Muscle layer of duodenum (tissue), 2 donors: ENCODE measurements at regions not wholly inside any gene's neighbourhood (a gene's known extent, or its start where the extent isn't known, plus 50 kb on each side); places are given as distances from the start of the nearest gene placed in this dataset.
"Not testable (repeated sequence)": the region's sequence is repeated elsewhere in the genome, so short reads cannot be mapped to it uniquely, and the experiment has no call there.

Experiments
- H3K27ac ChIP-seq: one replicate; pipeline ENCODE4 v1.7.0; 2013; ENCODE audit warnings: mild to moderate bottlenecking, low read length
- H3K27me3 ChIP-seq: one replicate; pipeline ENCODE4 v1.7.0; 2013; ENCODE audit warnings: low read depth, mild to moderate bottlenecking, control low read depth, low read length
- H3K36me3 ChIP-seq, 2 donors: one replicate each; pipeline ENCODE4 v1.7.0; 2013; ENCODE audit warnings: low read length in 2 of 2, control low read depth in 1 of 2, mild to moderate bottlenecking in 1 of 2; ENCODE audit not compliant: insufficient read depth in 2 of 2, control insufficient read depth in 1 of 2
- H3K4me1 ChIP-seq, 2 donors: one replicate each; pipeline ENCODE4 v1.7.0; 2013; ENCODE audit warnings: low read length in 2 of 2, mild to moderate bottlenecking in 2 of 2, control low read depth in 1 of 2, moderate library complexity in 1 of 2; ENCODE audit not compliant: insufficient read depth in 2 of 2, control insufficient read depth in 1 of 2
- H3K4me3 ChIP-seq, 2 donors: one replicate each; pipeline ENCODE4 v1.7.0; 2013; ENCODE audit warnings: low read length in 2 of 2, low read depth in 1 of 2, mild to moderate bottlenecking in 1 of 2
- H3K9me3 ChIP-seq, 2 donors: one replicate each; pipeline ENCODE4 v1.7.0; 2013; ENCODE audit warnings: low read length in 2 of 2, control low read depth in 1 of 2, mild to moderate bottlenecking in 1 of 2; ENCODE audit not compliant: control insufficient read depth in 1 of 2
- donor health status: healthy.

GRCh38 chr18:25470756-25471524 is 119.0 kb upstream of the ZNF521 start:
- H3K4me3 ChIP-seq = not testable (repeated sequence)

GRCh38 chr18:25470062-25470461 is 118.1 kb upstream of the ZNF521 start:
- H3K27me3 ChIP-seq = no peaks in the 10 kb centered on the region
- H3K4me1 ChIP-seq = peaks cover 0 to 13% of the 10 kb centered on the region in 2 donors
- H3K27ac ChIP-seq = no peak overlapping the region
- no peak overlapping the region for H3K4me3 ChIP-seq
- no peaks in the 10 kb centered on the region for H3K36me3 ChIP-seq
- no peaks in the 10 kb centered on the region for H3K9me3 ChIP-seq

More at GRCh38 chr18:25470756-25471524, 119.0 kb upstream of the ZNF521 start:
- not testable (repeated sequence) for H3K36me3 ChIP-seq, H3K27me3 ChIP-seq, H3K27ac ChIP-seq, H3K9me3 ChIP-seq
- H3K4me1 ChIP-seq = peaks cover 0 to 13% of the 10 kb centered on the region in 2 donors

DNA sequence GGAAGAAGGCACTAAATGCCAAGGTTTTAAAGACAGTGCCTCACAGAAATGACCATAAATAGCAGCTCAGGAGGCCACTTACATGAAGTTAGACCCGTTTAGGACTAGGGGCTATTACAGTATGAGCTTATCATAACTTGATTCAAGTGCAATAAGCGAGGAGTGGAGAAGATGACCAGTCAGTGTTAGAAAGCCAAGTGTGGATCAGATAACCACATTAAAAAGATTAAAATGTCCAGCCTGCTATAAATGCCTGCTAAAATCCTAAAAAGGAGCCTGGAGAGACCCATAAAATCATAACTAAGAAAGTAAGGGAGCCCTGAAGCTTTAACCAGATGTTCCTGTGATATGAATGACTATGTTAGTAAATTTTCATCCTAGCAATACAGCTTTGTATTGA is 117.5 kb upstream of the ZNF521 start:
- H3K4me3 ChIP-seq = no peak overlapping the region
- peaks cover 0 to 13% of the 10 kb centered on the region in 2 donors for H3K4me1 ChIP-seq
- no peaks in the 10 kb centered on the region for H3K27me3 ChIP-seq
- H3K27ac ChIP-seq = no peak overlapping the region
- H3K9me3 ChIP-seq = no peaks in the 10 kb centered on the region
- no peaks in the 10 kb centered on the region for H3K36me3 ChIP-seq

DNA sequence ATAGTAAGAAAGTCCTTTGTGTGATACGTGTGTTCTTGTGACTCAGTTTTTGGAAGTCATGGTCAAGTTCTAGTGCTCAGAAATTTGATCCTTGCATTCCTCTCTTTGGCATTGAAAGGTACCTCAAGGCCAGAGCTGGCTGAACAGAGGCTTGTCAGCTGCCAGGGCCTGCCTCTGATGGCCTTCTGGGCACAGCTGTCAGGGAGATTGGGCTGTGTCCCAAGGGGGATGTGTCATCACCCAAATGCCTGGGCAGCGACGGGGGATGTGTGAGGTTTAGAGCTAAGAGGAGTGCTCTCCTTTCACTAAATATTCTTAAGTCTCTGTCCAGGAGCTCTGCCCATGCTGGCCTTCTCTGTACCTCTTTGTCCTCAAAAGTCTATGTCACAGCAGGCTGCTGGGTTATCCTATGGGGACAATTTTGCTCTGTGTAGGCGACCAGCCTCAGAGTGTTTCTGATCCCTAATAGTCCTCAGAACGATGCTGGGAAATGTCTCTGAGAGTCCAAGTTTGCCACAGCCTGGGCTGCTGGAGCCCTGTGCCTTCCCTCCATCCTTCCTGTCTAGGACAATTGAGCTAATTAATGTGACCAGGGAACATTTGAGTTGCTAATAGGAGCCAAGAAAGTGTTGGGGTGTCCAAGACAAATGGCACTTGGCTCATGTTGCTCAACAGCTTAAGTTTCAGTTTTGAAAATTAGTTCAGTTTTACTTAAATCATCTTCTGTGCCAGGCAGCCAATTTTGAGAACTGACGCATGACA is 115.4 kb upstream of the ZNF521 start:
- H3K9me3 ChIP-seq = no peaks in the 10 kb centered on the region
- no peak overlapping the region for H3K4me3 ChIP-seq
- H3K27ac ChIP-seq = no peak overlapping the region
- no peaks in the 10 kb centered on the region for H3K36me3 ChIP-seq
- H3K27me3 ChIP-seq = no peaks in the 10 kb centered on the region
- H3K4me1 ChIP-seq = peaks cover 0 to 13% of the 10 kb centered on the region in 2 donors

DNA sequence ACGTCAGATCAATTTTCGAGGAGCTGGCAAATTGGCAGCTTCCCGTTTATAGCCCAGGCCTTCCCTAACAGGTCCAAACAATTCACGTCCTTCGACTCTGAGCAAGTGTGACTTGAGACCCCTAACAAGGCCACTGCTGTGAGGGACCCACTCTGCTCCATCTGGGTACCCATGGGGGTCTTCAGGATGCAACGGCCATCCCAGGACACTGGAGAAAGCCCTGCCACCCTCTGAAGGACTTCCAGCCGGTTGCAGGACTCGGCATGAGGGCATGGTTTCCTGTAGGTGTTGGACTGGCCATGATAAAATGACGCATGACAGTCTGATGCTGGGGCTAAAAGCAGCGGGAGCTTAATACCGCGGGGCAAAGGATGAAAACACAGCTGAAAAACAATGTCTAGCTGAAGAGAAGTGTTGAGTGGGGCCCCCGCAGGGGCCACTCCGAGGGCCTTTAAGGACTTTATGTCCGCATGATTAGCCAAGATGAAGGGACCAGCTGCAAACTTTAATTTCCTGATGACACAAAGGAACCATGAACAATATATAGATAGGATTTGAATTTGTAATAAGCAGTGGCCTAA is 113.3 kb upstream of the ZNF521 start:
- H3K27me3 ChIP-seq = no peaks in the 10 kb centered on the region
- no peak overlapping the region for H3K27ac ChIP-seq
- H3K4me1 ChIP-seq = peaks cover 0 to 13% of the 10 kb centered on the region in 2 donors
- no peak overlapping the region for H3K4me3 ChIP-seq
- H3K36me3 ChIP-seq = no peaks in the 10 kb centered on the region
- no peaks in the 10 kb centered on the region for H3K9me3 ChIP-seq

DNA sequence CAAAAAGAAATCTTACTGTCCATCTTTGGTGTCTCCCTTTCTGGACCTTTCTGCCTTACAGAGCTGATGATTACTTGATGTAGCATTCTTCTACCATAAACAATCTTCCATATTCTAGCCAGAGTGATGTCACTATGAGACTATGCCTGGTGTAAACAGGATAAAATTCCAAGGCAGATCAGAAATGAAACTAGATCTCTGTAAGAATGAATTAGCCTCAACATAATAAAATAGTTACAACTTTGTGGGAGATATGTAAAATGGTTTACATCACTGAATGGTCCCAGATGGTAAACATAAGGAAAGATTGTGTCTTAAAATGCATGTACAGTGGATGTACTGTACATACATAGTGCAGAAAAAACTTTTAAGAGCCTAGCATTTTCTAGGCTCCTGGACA is 112.3 kb upstream of the ZNF521 start:
- H3K36me3 ChIP-seq = no peaks in the 10 kb centered on the region
- H3K4me1 ChIP-seq = peaks cover 0 to 13% of the 10 kb centered on the region in 2 donors
- no peaks in the 10 kb centered on the region for H3K27me3 ChIP-seq
- no peaks in the 10 kb centered on the region for H3K9me3 ChIP-seq
- no peak overlapping the region for H3K27ac ChIP-seq
- H3K4me3 ChIP-seq = no peak overlapping the region

- no peaks in the 10 kb centered on the region for H3K36me3 ChIP-seq
- H3K4me1 ChIP-seq = peaks cover 0 to 13% of the 10 kb centered on the region in 2 donors
- no peaks in the 10 kb centered on the region for H3K9me3 ChIP-seq
- no peak overlapping the region for H3K4me3 ChIP-seq
- no peaks in the 10 kb centered on the region for H3K27me3 ChIP-seq
- no peak overlapping the region for H3K27ac ChIP-seq
Measured at GRCh38 chr18:25463726-25464125, 111.8 kb upstream of the ZNF521 start.

DNA sequence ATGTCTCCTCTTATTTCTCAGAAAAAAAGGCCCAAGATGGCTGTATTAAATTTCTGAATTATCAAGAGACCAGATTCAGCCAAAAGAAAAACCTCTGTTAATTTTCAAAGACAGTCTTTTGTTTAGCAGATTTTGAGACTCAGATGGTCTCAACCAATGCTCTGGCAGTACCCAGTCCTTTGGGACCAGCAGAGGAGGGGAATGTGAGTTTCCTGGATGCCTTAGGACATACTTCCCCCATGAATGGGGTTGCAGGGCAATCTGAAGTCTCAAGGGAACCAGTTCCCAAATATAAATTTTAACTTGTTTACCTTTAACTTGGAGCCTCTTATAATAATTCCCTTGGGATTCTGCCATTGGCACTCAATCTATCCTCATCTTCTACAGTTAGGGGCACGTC is 107.8 kb upstream of the ZNF521 start:
- no peaks in the 10 kb centered on the region for H3K27me3 ChIP-seq
- no peak overlapping the region for H3K4me3 ChIP-seq
- H3K9me3 ChIP-seq = no peaks in the 10 kb centered on the region
- H3K4me1 ChIP-seq = no peaks in the 10 kb centered on the region
- H3K27ac ChIP-seq = no peak overlapping the region
- H3K36me3 ChIP-seq = no peaks in the 10 kb centered on the region

DNA sequence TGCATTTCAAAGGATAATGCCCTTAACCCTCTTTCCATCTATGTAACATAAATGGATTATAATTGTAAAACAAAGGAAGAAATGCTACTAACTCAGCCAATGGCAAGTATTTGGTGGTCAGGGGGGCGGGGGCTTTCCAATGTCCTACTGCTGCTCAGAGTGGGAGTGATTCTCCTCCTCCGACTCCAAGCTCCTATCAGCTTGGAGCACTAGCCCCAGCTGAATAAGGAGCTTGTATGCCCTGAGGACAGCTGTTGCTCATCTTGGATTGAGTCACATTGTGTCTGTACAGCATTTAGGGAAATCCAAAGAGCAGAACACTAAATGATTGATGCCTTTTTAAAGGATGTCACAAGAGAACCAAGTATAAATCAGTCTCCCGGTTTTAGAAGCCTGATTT is 105.6 kb upstream of the ZNF521 start:
- Histone ChIP-seq H3K27ac (no peak overlapping the region), H3K9me3 (no peaks in the 10 kb centered on the region), H3K27me3 (no peaks in the 10 kb centered on the region), H3K36me3 (no peaks in the 10 kb centered on the region), H3K4me3 (no peak overlapping the region), H3K4me1 (no peaks in the 10 kb centered on the region)

DNA sequence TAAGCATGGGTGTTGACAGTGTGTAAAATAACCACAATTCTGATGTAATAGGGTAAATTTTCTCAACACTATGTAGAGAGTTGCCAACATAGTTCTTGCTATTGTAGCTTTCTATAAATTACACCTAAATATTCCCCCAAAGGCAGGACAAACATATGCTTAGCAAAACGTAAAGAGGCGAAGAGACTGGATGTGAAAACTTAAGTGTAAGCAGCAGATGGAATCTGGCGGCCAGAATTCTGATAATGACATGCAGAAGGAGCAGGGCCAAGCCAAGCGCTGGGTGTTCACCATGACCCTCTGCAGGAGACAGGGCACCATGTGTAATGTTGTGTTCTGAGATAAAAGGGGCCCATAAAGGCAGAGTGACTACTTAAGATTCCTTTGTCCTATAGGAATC is 105.2 kb upstream of the ZNF521 start:
- Histone ChIP-seq H3K36me3 (no peaks in the 10 kb centered on the region), H3K27me3 (no peaks in the 10 kb centered on the region), H3K27ac (no peak overlapping the region), H3K9me3 (no peaks in the 10 kb centered on the region), H3K4me1 (no peaks in the 10 kb centered on the region), H3K4me3 (no peak overlapping the region)

DNA sequence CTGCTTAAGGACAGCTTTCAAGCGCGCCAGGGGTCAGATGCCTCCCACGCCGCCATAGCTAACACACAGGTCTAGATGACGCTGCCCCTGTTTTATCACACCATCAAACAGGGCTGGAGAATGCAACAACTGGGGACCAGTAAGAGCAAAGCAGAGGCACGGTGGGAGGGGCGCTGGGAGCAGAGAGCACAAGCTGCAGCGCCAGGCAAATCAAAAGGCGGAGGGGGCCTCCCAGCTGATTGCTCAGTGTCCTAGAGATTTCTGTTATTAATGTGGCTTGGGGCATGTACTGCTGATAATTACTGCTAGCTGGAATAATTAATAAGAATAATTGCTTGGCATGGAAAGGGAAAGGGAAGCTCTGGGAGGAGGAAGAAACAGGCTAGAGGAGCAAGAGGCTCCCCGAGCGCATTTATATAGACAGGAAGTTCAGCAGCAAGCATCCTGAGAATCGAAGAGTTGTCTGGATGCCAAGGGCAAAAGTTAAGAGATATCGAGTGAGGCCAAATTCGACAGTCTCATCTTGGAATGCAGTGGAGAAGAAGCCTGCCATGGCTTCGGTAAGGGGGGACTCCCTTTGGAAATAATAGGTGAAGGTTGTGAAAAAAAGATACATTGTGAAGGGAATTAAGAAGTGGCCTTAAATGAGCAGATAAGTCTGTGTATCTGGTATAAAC is 104.5 kb upstream of the ZNF521 start:
- H3K9me3 ChIP-seq = peaks cover under 1 to 4% of the 10 kb centered on the region in 2 donors
- H3K27me3 ChIP-seq = no peaks in the 10 kb centered on the region
- no peaks in the 10 kb centered on the region for H3K4me1 ChIP-seq
- H3K27ac ChIP-seq = no peak overlapping the region
- H3K4me3 ChIP-seq = no peak overlapping the region
- no peaks in the 10 kb centered on the region for H3K36me3 ChIP-seq
